GM18517 (cell line): ENCODE measurements at regions not wholly inside any gene's neighbourhood (a gene's known extent, or its start where the extent isn't known, plus 50 kb on each side); places are given as distances from the start of the nearest gene placed in this dataset.
A peak's percentile ranks its signal among the peaks of the same experiment; 100 is the strongest.
"Not testable (repeated sequence)": the region's sequence is repeated elsewhere in the genome, so short reads cannot be mapped to it uniquely, and the experiment has no call there.

Experiments used
- ATAC-seq: cut with Tn5 transposase; IDR thresholded peaks from one replicate; pipeline ENCODE4 v1.9.1; 2021; ENCODE audit warnings: mild to moderate bottlenecking, moderate library complexity; ENCODE audit not compliant: unreplicated experiment

DNA sequence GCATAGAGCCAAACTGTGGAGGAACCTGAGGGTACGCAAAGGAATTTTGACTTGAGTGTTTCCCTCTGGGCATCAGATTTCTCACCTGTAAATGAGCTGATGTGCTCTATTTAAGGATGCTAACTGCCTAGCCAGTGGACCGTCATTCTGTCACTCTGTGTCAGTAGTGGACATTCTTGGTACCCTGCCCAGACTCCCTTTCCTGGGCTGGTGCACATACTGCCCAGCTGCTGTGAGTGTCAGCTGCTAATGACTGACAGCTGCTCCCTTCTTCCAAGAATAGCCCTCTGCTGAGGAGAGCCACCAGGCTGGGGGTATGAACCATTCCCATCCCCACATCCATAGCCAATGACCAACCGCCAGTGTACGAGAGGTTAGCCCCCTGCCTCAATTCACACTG, 193.1 kb upstream of the DAB1 start:
- ATAC-seq = no peak

DNA sequence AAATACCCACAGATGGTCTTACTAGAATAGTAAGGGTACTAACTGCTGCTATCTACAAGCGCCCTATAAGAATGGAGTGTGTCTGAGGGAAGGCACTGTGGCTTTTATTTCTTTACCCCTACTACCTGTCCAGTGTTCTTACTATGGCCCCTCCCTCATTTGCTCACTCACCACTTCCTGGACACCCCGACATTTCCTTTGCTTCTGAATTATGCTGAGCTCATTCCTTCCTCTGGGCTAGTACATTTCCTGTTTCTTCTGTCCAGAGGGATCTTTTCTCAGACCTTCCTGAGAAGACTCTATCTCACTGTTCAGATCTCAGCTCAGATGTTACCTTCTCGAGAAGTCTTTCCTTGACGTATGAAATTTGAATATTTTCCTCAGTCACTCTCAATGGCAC, 192.1 kb upstream of the DAB1 start:
- no peak for ATAC-seq

DNA sequence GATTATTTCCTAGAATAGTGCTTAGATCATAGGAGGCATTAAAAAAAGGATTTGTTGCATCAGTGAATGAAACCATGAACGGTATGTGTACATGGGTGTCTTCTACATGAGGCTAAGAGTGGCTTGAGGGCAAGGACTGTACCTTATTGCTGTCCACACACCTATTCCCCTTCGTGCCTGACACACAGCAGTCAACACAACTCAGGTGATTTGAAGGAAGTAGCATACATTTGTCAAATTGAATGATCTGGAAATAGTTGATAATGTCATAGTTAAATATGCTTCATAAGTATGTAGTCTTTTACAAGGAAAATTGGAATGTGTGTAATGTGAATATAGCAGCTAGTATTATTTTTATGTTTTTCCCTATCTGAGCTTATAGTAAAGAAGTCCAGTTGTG, 189.0 kb upstream of the DAB1 start:
- no peak for ATAC-seq

DNA sequence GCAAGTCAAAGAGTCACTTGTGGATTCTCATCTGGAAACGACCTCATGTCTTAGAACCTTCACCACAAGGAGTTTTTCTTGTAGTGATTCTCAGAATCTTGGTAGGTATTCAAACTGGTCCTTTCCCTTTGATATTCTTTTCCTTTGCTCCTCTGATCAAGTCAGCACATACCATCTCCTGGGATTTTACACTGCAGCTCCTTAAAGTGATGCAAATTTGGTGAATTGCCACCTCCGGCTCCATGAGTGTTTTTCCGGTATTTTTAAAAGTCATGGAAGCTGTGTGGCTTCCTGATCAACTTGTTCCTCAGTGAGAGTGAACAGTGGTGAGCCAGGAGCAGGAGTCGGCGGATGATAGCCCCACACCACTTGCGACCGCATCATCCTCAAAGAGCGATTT, 182.1 kb upstream of the DAB1 start:
- no peak for ATAC-seq

DNA sequence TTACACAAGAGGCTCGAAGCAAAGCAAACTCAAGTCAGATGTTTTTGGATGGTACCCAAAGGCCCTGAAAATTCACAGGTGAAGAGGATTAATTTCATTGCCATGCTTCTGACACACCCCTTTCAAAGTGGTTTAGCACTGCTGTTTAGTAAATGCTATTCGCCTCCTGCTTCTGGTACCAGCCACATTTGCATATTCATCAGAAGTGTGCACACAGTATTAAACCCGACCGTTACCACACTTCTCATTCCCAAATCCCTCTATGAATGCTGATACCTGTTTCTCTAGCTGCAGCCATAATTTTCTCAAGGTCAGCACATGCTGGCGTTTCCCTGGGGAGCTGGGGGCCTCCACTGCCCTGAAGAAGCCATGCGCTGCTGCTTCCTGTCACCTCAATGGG, 179.8 kb upstream of the DAB1 start:
- no peak for ATAC-seq

DNA sequence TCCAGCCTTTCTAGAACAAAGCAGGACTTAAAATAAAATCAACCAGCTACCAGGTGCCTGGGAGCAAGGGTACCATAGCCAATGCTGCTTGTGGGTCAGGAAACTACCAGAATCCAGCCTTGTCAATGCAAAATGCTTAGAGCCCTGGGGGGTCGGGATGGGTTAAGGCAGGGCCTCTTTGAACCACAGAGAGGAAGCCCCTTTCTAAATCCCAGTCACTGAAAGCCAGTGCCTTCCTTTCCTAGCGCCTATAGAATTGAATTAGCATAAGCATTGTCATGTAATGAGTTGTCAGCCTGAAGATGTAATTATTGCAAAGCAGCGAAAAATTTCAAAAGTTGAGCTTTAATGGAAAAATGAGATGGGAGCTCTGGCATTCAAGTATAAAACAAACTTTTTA, 176.6 kb upstream of the DAB1 start:
- ATAC-seq = no peak

DNA sequence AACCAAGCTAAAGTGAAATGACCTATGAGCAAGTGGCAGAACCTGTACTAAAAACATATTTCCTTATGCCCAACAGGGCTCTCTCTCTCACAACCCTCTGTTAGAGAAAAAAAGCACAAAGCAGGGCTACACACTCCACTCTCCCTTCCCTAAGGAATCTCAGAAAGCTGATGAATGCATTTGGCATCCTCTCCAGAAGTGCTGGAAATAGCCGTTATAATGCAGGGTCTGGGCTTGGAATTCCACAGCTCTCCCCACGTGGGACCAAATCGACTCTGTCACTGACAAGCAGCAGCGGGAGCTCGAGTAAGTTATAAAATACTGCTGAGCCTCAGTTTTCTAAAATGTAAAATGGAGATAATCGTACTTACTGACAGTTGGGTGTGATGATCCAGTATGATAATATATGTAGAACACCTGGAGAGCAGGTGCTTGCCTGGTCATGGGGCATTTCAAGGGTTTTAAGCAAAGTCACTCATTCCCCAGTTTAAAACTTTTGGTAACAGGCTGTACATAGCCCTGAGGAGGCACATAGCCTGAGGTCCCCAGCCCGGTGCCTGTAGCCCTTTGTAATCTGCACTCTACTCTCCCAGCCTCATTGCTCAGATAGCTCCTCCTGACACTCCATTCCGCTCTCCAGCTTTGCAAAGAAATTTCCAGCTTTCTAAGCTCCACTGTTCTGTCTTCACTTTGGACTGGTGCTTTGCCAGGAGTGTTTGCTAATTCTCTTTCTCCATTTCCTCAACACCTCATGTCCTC, 175.6 kb upstream of the DAB1 start:
- ATAC-seq = no peak

DNA sequence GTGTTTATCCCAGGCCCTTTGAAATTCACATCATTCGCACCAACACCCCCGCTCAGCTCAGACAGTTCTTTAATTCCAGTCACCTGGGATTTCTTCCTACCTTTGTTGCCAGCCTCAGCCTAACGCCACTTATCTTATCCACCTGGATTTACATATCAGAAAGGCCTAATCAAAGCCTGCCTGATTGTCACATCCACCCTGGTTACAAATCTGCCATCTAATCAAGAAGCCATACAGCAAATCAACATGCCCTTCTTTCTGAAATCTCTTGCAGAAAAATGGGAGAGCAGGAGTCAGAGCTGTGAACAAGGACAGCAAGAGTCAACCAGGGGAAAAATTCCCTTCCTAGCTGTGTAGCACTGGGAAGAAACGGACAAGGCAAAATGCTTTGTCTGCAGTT, 173.2 kb upstream of the DAB1 start:
- no peak for ATAC-seq

DNA sequence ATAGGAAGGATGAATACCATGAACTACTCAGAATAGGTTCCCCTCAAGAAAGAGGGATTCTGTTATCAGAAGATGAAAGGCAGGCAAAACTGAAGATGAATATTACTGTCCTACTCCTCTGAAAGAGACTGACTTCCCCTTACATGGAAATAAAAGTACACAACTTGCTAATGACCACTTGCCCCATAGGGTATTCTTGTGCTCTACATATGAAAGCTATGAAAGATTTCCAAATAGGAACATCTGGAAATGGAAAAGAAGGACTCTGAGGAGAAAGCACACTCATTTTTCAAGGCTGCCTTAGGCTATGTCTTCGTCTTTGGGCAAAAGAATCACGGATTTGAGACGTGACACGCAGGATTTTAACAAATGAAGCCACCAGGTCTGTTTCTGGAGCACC, 170.1 kb upstream of the DAB1 start:
- no peak for ATAC-seq

DNA sequence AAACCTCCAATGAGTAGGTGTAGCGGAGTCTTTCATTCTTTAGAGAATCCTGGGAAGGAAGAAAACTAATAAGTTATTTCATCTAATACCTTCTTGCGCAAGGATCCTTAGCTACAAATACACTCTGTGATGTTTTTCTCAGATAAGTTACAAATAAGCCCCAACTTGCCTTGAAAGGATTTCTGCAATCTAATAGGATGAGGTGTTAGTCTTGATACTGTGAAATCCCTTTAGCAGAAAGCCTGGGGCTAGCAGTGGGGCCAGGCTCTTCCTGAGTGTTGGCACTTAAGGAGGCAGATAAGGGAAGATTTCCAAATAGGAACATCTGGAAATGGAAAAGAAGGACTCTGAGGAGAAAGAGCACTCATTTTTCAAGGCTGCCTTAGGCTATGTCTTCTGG, 168.0 kb upstream of the DAB1 start:
- no peak for ATAC-seq

DNA sequence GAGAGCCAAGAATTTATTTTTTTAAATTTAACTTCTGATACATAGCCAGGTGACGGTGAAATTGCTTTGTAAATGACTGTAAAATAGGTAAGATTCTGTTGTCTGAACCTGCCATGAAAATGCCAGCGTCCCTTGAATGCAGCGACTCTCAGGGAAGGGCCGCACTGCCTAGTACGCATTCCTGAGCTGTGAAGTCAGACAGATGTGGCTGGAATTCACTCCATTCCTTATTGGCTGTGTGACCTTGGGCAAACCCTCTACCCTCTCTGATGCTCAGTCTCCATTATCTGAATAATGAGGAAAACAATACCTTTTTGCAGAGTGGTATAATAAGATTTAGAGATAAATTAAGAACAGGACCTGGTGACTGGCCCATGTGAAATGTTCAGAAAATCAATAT, 167.1 kb upstream of the DAB1 start:
- ATAC-seq = no peak

DNA sequence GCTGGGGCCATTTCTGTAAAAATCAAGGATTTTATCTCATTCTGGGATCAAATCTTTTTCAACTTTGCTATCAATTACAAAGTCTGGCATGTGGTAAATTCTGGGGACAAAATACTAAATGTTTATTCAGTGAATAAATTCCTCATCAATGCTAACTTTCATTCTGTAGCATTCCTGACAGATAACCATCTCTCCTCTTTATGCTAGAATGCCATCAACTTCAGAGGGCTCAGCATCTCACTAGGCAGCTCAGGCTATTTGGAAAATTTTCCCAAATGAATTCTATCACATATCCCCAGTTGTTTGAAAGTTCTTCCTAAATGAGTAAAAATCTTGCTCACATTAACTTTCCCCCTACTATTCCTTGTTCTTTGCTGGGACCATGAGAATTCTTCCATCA, 163.0 kb upstream of the DAB1 start:
- no peak for ATAC-seq

DNA sequence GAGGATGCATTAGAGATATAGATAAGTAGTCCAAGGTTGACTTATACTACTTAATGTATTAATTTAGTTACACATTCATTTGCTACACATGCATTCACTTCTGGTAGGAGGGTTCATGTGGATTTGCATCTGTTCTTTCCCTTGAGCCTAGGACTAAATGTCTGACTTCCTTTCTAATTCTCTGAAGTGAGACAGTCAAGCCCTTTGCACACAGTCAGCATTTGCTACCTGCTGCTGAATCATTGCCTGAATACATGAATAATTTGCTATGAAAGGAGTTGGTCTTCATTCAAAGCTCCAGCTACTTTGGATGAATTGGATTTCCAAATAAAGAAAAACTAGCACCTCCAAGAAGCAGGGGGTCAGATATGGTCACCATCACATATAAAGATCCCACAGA, 154.8 kb upstream of the DAB1 start:
- ATAC-seq = no peak

DNA sequence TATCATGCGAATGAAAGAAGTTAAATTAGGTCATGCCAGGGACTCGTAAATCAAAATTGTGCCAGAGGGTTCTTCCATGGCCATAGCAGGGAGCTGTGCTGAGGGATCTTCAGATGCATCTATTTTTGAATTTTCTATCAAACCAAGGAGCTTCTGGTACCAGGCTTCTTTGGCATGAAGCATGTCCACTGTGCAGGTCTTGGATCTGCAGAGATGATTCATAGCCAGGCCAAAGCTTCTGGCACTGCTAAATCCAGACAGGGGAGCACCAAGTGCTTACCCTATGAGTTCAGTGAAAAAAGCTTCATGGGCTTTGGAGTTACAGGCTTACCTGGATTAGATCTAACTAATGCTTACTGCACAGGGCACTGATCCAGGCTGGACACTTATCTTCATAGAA, 154.2 kb upstream of the DAB1 start:
- ATAC-seq = no peak

DNA sequence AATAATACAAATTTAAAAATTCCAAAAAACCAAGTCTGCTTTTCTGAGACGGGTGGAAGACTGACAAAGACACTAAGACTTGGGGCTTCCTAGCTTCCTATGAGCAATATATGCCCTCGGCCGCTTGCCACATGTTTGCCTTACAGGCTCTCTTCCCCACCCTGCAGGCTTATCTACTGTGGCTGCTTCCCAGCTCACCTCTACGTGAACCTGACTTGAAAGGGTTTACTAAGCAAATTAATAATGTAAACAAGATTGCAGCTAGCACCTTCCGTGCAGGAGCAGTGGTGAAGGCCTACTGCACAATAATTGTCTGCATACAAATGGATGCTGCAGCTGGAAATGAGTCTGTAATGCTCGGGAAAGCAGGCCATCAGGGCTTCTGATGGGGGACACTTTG, 152.9 kb upstream of the DAB1 start:
- ATAC-seq = no peak

DNA sequence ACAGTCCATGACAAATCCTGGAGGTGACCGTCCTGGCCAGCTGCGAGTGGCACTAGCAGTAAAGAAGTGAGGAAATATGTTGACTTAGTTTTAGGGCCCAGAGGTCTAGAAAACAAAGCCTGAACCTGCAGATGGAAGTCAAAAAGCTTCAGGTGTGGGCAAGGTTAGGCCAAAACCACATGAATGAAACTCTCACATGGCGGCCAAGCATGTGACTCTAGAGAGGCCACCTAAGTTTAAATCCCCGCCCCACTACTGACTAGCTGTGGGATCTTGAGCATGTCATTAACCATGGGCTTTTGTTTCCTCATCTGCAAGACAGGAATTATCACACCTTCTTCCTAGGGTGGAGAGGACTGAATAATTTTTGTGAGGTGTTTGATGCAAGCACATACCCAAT, 148.2 kb upstream of the DAB1 start:
- no peak for ATAC-seq

DNA sequence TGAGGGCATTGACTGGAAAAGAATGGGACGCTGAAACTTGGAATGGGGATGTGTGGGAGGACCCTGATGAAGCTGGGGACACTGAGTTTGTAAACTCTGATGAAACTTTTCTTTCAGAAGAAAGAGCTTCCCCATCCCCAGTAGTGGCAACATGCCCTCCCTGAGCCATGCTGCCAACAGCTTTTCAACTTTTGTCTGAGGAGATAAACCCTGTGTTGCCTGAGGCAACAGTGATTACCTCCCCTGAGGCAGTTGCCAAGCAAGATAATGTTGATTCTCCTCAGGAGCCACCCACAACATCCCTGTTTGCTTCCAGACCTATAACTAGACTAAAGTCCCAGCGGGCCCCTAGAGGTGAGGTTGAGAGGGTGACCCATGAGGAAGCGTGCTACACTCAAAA, 134.2 kb upstream of the DAB1 start:
- not testable (repeated sequence) for ATAC-seq

DNA sequence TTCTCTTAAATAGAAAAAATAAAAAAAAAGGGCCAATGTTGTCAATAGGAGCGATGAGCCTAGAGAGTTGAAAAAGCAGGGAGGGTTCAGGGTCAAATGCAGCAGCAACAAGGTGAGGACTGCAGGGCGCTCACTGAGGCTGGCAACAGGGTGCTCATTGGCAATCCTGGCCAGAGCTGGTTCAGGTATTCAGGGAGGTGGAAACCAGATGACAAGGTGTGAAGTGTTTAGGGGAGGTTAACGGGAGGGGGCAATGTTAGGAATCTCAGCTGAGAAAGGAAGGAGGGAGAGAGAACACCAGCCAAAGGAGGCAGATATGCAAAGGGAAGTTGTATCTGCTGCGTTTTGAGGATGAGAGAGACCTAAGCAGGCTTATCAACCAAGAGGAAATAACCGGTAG, 129.8 kb upstream of the DAB1 start:
- ATAC-seq = no peak

DNA sequence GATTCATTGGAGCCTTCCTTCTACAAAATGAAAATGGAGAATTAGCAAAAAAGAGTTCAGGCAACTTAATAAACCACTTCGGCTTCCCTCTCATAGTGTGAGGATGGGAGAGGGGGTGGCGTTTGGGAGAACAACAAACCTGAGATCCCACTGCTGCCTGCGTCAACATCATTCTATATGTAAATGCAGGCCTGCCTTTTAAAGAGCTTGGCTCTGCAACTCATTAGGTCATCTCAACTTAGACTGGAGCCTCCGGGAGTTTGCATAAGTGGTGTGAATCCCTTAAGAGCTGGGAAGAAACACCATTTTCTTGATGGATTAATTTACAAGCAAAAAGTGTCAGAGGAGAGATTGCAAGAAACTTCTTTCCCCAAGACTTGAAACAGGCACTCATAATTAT, 127.6 kb upstream of the DAB1 start:
- no peak for ATAC-seq

DNA sequence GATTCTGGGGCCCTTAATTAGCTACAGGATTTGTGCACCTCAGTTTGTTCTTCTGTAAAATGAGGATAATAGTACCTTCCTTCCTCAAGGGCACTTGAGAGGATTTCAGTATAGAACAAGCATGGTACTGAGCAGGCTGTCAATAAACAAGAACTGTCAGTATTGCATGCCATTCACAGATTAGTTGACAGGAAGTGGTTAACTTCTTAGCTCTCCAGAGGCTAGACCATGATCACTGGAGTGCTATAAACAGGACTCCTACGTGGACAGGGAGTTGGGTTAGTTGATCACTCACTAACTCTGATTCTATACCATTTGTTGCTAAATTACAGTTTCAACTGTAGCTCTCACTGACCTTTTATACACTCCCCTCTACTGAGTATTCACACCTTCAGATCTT, 126.2 kb upstream of the DAB1 start:
- ATAC-seq = peak; percentile 59

DNA sequence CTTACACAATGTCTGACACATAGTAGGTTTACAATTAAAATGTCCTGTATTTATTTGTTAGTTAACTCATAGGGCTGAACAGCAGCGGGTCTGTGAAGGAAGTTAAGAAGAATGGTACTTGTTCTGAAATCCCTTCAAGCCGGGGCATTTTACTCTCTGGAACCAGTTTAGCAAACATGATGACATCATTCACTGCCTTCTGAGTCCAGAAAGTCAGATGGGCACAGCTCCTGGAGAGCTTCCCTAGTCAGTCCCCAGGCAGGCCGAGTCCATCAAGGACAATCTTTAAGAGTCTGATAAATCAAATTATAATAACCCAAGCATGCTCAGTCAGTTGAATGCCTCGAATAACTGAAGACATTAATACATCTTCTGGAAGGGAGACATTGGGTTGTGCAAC, 125.4 kb upstream of the DAB1 start:
- no peak for ATAC-seq

DNA sequence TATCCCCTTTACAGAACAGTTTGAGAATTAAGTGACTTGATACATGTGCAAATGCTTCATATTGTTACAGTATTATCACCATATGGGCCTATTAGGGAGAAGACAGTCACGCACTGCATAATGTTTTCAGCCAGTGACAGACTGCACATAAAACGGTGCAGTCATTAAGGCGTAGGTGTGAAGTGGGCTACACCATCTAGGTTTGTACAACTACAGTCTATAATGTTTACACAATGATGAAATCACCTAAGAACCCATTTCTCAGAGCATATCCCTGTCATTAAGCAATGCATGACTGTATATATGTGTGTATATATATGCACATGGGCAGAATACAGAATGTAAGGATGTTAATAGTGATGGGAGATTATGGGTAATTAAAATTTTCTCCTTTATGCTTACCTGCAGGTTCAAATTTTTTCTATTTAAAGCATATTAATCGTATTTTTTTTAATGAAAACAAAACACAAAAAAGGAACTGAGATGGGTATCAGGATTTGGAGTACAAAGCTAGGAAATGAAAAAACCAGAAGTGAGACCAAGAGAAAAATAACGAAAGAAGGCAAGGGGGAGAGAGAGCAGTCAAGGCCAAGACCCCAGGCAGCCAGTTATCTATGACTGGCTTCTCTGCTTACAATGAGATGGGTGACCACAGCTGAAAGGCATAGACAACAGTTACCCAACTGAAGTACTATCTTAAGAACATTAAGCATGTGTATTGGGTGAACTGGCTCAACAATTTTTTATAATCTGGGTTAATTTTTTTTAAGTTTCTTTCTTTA, 122.9 kb upstream of the DAB1 start:
- ATAC-seq = no peak

DNA sequence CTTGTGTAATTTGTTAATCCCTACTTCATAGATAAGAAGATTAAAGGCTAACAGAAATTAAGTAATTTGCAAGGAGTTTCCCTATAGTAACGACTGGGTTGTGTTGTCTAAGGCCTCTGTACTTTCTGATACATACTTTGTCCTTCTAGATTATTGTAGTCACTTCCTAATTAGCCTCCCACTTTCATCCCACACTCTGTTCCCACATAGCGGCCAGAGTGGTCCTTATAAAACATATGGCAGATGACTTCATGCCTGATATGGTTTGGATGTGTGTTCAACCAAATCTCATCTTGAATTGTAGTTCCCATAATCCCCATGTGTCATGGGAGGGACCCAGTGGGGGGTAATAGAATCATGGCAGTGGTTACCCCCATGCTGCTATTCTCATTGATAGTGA, 120.5 kb upstream of the DAB1 start:
- ATAC-seq = no peak
